Vagina (tissue), 2 donors: ENCODE measurements at regions not wholly inside any gene's neighbourhood (a gene's known extent, or its start where the extent isn't known, plus 50 kb on each side); places are given as distances from the start of the nearest gene placed in this dataset.

Experiments
- DNase-seq, 2 donors: peaks; one replicate each; pipeline ENCODE4 v3.0.0-alpha.2; 2017; ENCODE audit errors: extremely low spot score in 2 of 2
- H3K27ac ChIP-seq: fragments of 200-600 bp; sonication (generic); one replicate; pipeline ENCODE4 v1.5.1; 2019
- H3K27me3 ChIP-seq: fragments of 200-600 bp; sonication (generic); one replicate; pipeline ENCODE4 v1.5.1; 2019
- H3K36me3 ChIP-seq, 2 donors: fragments of 200-600 bp; sonication (generic); one replicate each; pipeline ENCODE4 v1.5.1; 2017 to 2019
- H3K4me1 ChIP-seq: fragments of 200-600 bp; sonication (generic); one replicate; pipeline ENCODE4 v1.5.1; 2019
- H3K4me3 ChIP-seq, 2 donors: fragments of 200-600 bp; sonication (generic); 1 replicate in 1 of 2; 2 replicates in 1 of 2; pipeline ENCODE4 v1.5.1; 2016 to 2019
- H3K9me3 ChIP-seq: fragments of 200-600 bp; sonication (generic); one replicate; pipeline ENCODE4 v1.5.1; 2019
- POLR2A ChIP-seq, 2 donors: fragments of 450-650 bp; IDR thresholded peaks; one replicate each; pipeline ENCODE4 v1.6.1; 2017; ENCODE audit warnings: antibody characterized with exemption in 2 of 2, mild to moderate bottlenecking in 2 of 2, moderate library complexity in 2 of 2
- POLR2AphosphoS5 ChIP-seq, 2 donors: sonication (generic); formaldehyde crosslinking; IDR thresholded peaks; one replicate each; pipeline ENCODE4 v1.9.0; 2017; ENCODE audit warnings: antibody characterized with exemption in 2 of 2, mild to moderate bottlenecking in 2 of 2, low read depth in 1 of 2; ENCODE audit not compliant: insufficient read depth in 1 of 2
- intact Hi-C: fragments of 100-400 bp; cut with DNase I; formaldehyde crosslinking; loops from one replicate; pipeline ENCODE4 v1.15.1; 2023
- TF ChIP-seq, protein P1 (sequence below), 3 experiments: fragments of 450-650 bp in 2 of 3; fragments of 200-600 bp in 1 of 3; sonication (generic) in 1 of 3; IDR thresholded peaks; one replicate each; pipeline ENCODE4 v1.5.1; 2017 to 2019; ENCODE audit warnings: antibody characterized with exemption in 3 of 3, mild to moderate bottlenecking in 2 of 3, moderate library complexity in 2 of 3

DNA sequence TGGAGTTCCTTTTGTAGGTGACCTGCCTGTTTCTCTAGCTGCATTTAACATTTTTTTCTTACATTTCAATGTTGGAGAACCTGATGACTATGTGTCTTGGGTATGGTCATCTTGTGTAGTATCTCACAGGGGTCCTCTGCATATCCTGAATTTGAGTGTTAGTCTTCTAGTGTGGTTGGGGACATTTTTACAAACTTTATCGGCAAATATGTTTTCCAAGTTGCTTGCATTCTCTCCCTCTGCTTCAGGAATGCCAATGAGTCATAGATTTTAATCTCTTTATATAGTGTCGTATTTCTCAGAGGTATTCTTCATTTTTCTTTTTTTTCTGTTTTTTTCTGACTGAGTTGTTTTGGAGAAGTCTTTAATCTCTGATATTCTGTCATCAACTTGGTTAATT, 684.0 kb downstream of the NCAM2 start:
- intact Hi-C loops: no loop called here

DNA sequence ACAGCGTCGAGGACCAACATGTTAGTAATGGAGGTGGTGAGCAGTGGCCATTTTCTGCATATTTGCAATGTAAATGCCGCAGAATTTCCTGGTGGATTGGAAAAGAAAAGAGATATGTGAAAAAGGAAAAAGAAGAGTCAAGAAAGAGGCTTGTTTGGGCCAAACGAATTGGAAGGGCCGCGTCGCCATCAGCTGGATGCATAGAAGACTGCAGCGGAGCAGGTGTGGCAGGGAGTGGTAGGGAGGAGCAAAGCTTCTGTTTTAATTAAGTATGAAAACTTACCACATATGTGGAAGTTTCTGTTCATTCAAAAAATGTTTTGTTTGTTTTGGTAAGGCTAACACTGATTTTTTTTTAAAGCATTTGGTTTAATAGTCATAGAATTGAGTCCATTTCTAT, 690.7 kb downstream of the NCAM2 start:
- TF ChIP-seq, protein P1, sequence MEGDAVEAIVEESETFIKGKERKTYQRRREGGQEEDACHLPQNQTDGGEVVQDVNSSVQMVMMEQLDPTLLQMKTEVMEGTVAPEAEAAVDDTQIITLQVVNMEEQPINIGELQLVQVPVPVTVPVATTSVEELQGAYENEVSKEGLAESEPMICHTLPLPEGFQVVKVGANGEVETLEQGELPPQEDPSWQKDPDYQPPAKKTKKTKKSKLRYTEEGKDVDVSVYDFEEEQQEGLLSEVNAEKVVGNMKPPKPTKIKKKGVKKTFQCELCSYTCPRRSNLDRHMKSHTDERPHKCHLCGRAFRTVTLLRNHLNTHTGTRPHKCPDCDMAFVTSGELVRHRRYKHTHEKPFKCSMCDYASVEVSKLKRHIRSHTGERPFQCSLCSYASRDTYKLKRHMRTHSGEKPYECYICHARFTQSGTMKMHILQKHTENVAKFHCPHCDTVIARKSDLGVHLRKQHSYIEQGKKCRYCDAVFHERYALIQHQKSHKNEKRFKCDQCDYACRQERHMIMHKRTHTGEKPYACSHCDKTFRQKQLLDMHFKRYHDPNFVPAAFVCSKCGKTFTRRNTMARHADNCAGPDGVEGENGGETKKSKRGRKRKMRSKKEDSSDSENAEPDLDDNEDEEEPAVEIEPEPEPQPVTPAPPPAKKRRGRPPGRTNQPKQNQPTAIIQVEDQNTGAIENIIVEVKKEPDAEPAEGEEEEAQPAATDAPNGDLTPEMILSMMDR (IDR thresholded peaks at IDR 0.05): no peak
- TF ChIP-seq POLR2A (IDR thresholded peaks at IDR 0.05): no peak
- TF ChIP-seq POLR2AphosphoS5 (IDR thresholded peaks at IDR 0.05; ENCODE audit: insufficient read depth in 1 of 2, low read depth in 1 of 2): no peak
- no peaks in the 10 kb centered on the region for H3K36me3 ChIP-seq
- no peak overlapping the region for H3K27ac ChIP-seq
- no peaks in the 10 kb centered on the region for H3K9me3 ChIP-seq
- no peaks in the 10 kb centered on the region for H3K4me1 ChIP-seq
- H3K4me3 ChIP-seq: no peak overlapping the region
- intact Hi-C loops: no loop called here
- DNase-seq: no peak
- no peaks in the 10 kb centered on the region for H3K27me3 ChIP-seq

More for the DNA sequence above, 684.0 kb downstream of the NCAM2 start:
- H3K27ac ChIP-seq: no peak overlapping the region
- no peaks in the 10 kb centered on the region for H3K36me3 ChIP-seq
- H3K27me3 ChIP-seq: no peaks in the 10 kb centered on the region
- H3K4me1 ChIP-seq: no peaks in the 10 kb centered on the region
- H3K9me3 ChIP-seq: no peaks in the 10 kb centered on the region
- H3K4me3 ChIP-seq: no peak overlapping the region
- no peak for DNase-seq
- TF ChIP-seq POLR2A (IDR thresholded peaks at IDR 0.05): no peak

DNA sequence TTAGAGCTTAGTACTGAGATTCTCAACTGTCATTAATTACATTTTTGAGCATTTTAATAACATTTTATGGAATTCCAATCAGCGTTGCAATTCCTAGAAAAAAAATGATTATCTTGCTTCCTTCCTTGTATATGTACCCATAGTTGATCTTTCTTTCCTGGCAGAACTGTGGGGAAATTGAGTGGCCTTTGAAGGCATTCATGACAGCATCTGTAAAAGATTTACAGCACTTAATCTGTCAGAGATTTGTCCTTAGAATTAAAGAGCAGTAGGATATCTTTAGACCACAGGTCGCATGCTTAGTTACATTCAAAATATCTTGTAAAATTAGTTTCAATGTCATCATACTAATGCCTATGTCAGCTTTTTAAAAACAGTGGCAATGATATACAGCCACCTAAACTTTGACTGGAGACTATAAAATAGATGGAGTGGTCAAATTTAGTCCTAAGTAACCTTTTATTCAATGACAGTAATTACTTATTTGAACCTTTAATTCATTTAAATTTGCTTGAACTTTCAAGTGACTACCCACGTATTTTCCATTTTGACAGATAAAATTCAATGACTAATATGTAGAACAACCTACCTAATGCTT, 692.0 kb downstream of the NCAM2 start:
- Histone ChIP-seq H3K4me1 (no peaks in the 10 kb centered on the region), H3K27ac (no peak overlapping the region), H3K36me3 (no peaks in the 10 kb centered on the region), H3K27me3 (no peaks in the 10 kb centered on the region), H3K9me3 (no peaks in the 10 kb centered on the region), H3K4me3 (no peak overlapping the region)
- intact Hi-C loops: no loop called here
- DNase-seq: no peak
- TF ChIP-seq, protein P1 (IDR thresholded peaks at IDR 0.05): no peak
- TF ChIP-seq POLR2AphosphoS5 (IDR thresholded peaks at IDR 0.05; ENCODE audit: insufficient read depth in 1 of 2, low read depth in 1 of 2) (no peak), POLR2A (IDR thresholded peaks at IDR 0.05) (no peak)

- TF ChIP-seq, protein P1 (IDR thresholded peaks at IDR 0.05): no peak
- TF ChIP-seq POLR2A (IDR thresholded peaks at IDR 0.05): no peak
- no peak for TF ChIP-seq POLR2AphosphoS5 (IDR thresholded peaks at IDR 0.05; ENCODE audit: insufficient read depth in 1 of 2, low read depth in 1 of 2)
- Histone ChIP-seq H3K9me3 (no peaks in the 10 kb centered on the region), H3K27me3 (no peaks in the 10 kb centered on the region)
Measured at GRCh38 chr21:21712748-21713520, 714.7 kb downstream of the NCAM2 start.

GRCh38 chr21:21713651-21714180, 715.5 kb downstream of the NCAM2 start:
- no peaks in the 10 kb centered on the region for H3K4me1 ChIP-seq
- TF ChIP-seq POLR2A (IDR thresholded peaks at IDR 0.05): no peak
- TF ChIP-seq, protein P1 (IDR thresholded peaks at IDR 0.05): no peak
- TF ChIP-seq POLR2AphosphoS5 (IDR thresholded peaks at IDR 0.05; ENCODE audit: insufficient read depth in 1 of 2, low read depth in 1 of 2): no peak

More at GRCh38 chr21:21712748-21713520, 714.7 kb downstream of the NCAM2 start:
- Histone ChIP-seq H3K4me1 (no peaks in the 10 kb centered on the region), H3K36me3 (no peaks in the 10 kb centered on the region), H3K27ac (no peak overlapping the region), H3K4me3 (no peak overlapping the region)
- DNase-seq: no peak
- intact Hi-C loops: no loop called here

More at GRCh38 chr21:21713651-21714180, 715.5 kb downstream of the NCAM2 start:
- H3K36me3 ChIP-seq: no peaks in the 10 kb centered on the region
- H3K27ac ChIP-seq: no peak overlapping the region
- intact Hi-C loops: no loop called here
- no peak for DNase-seq
- no peaks in the 10 kb centered on the region for H3K27me3 ChIP-seq
- no peak overlapping the region for H3K4me3 ChIP-seq
- no peaks in the 10 kb centered on the region for H3K9me3 ChIP-seq
